ENCODE measurements at regions not wholly inside any gene's neighbourhood (a gene's known extent, or its start where the extent isn't known, plus 50 kb on each side); places are given as distances from the start of the nearest gene placed in this dataset.

- Histone ChIP-seq H2AFZ (replicated peaks; ENCODE audit: low read length, poor library complexity) (no peak overlapping the region), H3K4me1 (ENCODE audit: control insufficient read depth, insufficient read depth, low read length) (no peaks in the 10 kb centered on the region), H4K8ac (ENCODE audit: low read depth in 2 of 2, low read length in 2 of 2) (no peak overlapping the region), H2BK15ac (ENCODE audit: low read depth, low read length) (no peak overlapping the region), H2AK5ac (ENCODE audit: low read depth, low read length) (no peak overlapping the region), H2BK20ac (ENCODE audit: low read depth, low read length) (no peak overlapping the region), H3K4me2 (ENCODE audit: low read depth, low read length) (no peak overlapping the region), H4K20me1 (ENCODE audit: insufficient read depth, low read length) (no peaks in the 10 kb centered on the region), H2BK120ac (ENCODE audit: low read depth, low read length) (no peak overlapping the region), H3K14ac (replicated peaks; ENCODE audit: low read depth, low read length) (no peak overlapping the region), H4K91ac (ENCODE audit: insufficient read depth, low read depth, low read length) (no peak overlapping the region), H2BK5ac (ENCODE audit: low read depth, low read length, poor library complexity, severe bottlenecking) (no peak overlapping the region), H3K23ac (ENCODE audit: low read depth, low read length) (no peak overlapping the region), H3K9me3 (ENCODE audit: control insufficient read depth, insufficient read depth, low read length) (peaks cover 3% of the 10 kb centered on the region), H3K9me1 (ENCODE audit: insufficient read depth, low read length) (no peaks in the 10 kb centered on the region), H4K5ac (ENCODE audit: low read depth, low read length) (no peak overlapping the region), H3K4me3 (ENCODE audit: insufficient read depth, low read depth, low read length) (no peak overlapping the region), H3K9ac (ENCODE audit: low read depth, low read length) (no peak overlapping the region), H3K36me3 (ENCODE audit: control insufficient read depth, insufficient read depth, low read length) (no peaks in the 10 kb centered on the region), H3K79me1 (ENCODE audit: low read depth in 1 of 2, low read length in 2 of 2) (no peaks in the 10 kb centered on the region), H3K4ac (ENCODE audit: low read depth, low read length) (no peak overlapping the region), H3K27ac (ENCODE audit: insufficient read depth, low read length) (no peak overlapping the region), H2AK9ac (replicated peaks; ENCODE audit: low read depth, low read length, poor library complexity) (no peak overlapping the region), H3K27me3 (ENCODE audit: control insufficient read depth, insufficient read depth, low read length) (no peaks in the 10 kb centered on the region), H3K56ac (ENCODE audit: extremely low read depth, insufficient read depth, low read length) (no peak overlapping the region), H3K18ac (ENCODE audit: low read depth, low read length) (no peak overlapping the region)
- WGBS, 2 experiments (ENCODE audit: extremely low coverage in 2 of 2, insufficient read length in 1 of 2), result no CpG with 5 or more reads among the region's 2 CpGs
- no TSS peak for BruUV-seq (replicated peaks)
- ChIA-PET CTCF (no interaction called here), POLR2A (ENCODE audit: unreplicated experiment) (no interaction called here)
- ATAC-seq (ENCODE audit: low read depth), result no peak
- intact Hi-C loops (cut with micrococcal nuclease), result no loop called here
- in situ Hi-C loops (cut with MboI; ENCODE audit: low sequenced_read_pairs), result no loop called here
- TF ChIP-seq RAD21 (IDR thresholded peaks at IDR 0.05; ENCODE audit: low read length), result no peak
- TF ChIP-seq MXI1 (IDR thresholded peaks at IDR 0.05; ENCODE audit: borderline replicate concordance, low read depth, low read length), result no peak
- no peak for TF ChIP-seq SMC3 (IDR thresholded peaks at IDR 0.05; ENCODE audit: low read depth, low read length)
- TF ChIP-seq MAZ (IDR thresholded peaks at IDR 0.05; ENCODE audit: borderline replicate concordance, low read depth, low read length), result no peak
- no peak for TF ChIP-seq RCOR1 (IDR thresholded peaks at IDR 0.05; ENCODE audit: insufficient replicate concordance, low read length)
- no peak for TF ChIP-seq MAFK (IDR thresholded peaks at IDR 0.05; ENCODE audit: low read depth, low read length)
- TF ChIP-seq FOS (IDR thresholded peaks at IDR 0.05; ENCODE audit: low read depth, low read length), result no peak
- TF ChIP-seq RFX5 (IDR thresholded peaks at IDR 0.05; ENCODE audit: low read depth, low read length), result no peak
- TF ChIP-seq NFE2L2 (IDR thresholded peaks at IDR 0.05; ENCODE audit: low read depth, low read length), result no peak
- TF ChIP-seq CHD1 (IDR thresholded peaks at IDR 0.05; ENCODE audit: low read depth, low read length), result no peak
- TF ChIP-seq CTCF (conservative IDR thresholded peaks at IDR 0.05; ENCODE audit: low read depth, low read length), result no peak
- TF ChIP-seq USF2 (IDR thresholded peaks at IDR 0.05; ENCODE audit: low read depth, low read length), result no peak
- TF ChIP-seq CEBPB (IDR thresholded peaks at IDR 0.05; ENCODE audit: low read depth, low read length), result no peak
- TF ChIP-seq BHLHE40 (IDR thresholded peaks at IDR 0.05; ENCODE audit: low read depth, low read length), result no peak
- TF ChIP-seq ELK1 (IDR thresholded peaks at IDR 0.05; ENCODE audit: borderline replicate concordance, low read depth, low read length), result no peak
- TF ChIP-seq POLR2A (IDR thresholded peaks at IDR 0.05; ENCODE audit: low read depth, low read length), result no peak
- dilution Hi-C loops (cut with HindIII; ENCODE audit: low sequenced_read_pairs, unreplicated experiment), result no loop called here
- DNase-seq, result no peak
These were observed 366.9 kb upstream of the CHORDC1 start for GRCh38 chr11:90589735-90590134.

Data from IMR-90 (cell line).